ENCODE measurements at regions not wholly inside any gene's neighbourhood (a gene's known extent, or its start where the extent isn't known, plus 50 kb on each side); places are given as distances from the start of the nearest gene placed in this dataset.

DNA sequence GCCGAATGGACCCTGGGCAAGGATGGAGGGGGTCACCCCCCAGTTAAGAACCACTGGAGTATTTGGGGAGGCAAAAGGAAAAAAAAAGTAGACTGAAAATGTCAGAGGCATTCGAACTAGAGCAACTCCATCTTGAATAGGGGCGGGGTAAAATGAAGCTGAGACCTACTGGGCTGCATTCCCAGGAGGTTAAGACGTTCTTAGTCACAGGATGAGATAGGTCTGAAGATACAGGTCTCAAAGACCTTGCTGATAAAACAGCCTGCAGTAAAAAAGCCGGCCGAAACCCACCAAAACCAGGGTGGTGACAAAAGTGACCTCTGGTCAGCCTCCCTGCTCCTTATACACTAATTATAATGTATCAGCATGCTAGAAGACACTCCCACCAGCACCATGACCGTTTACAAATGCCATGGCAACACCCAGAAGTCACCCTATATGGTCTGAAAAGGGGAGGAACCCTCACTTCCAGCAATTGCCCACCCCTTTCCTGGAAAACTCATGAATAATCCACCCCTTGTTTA lies 70.4 kb upstream of the KCNG1 start:
- Histone ChIP-seq H2BK120ac (ENCODE audit: low read depth, low read length) (no peak overlapping the region), H3K9me3 (ENCODE audit: control insufficient read depth, insufficient read depth, low read length) (peaks cover 3% of the 10 kb centered on the region; the same call in 1 of the 2 replicates), H3K14ac (replicated peaks; ENCODE audit: low read depth, low read length) (no peak overlapping the region), H2AK9ac (replicated peaks; ENCODE audit: low read depth, low read length, poor library complexity) (no peak overlapping the region), H3K4me1 (ENCODE audit: control insufficient read depth, insufficient read depth, low read length) (no peaks in the 10 kb centered on the region), H4K20me1 (ENCODE audit: insufficient read depth, low read length) (0 out of 2 replicates have a peak, but pooled peaks cover 2% of the 10 kb centered on the region), H4K8ac (ENCODE audit: low read depth in 2 of 2, low read length in 2 of 2) (no peak overlapping the region), H3K4me2 (ENCODE audit: low read depth, low read length) (no peak overlapping the region), H2AFZ (replicated peaks; ENCODE audit: low read length, poor library complexity) (no peak overlapping the region), H3K18ac (ENCODE audit: low read depth, low read length) (no peak overlapping the region), H3K23ac (ENCODE audit: low read depth, low read length) (no peak overlapping the region), H4K5ac (ENCODE audit: low read depth, low read length) (no peak overlapping the region), H4K91ac (ENCODE audit: insufficient read depth, low read depth, low read length) (no peak overlapping the region), H2BK15ac (ENCODE audit: low read depth, low read length) (no peak overlapping the region), H3K4ac (ENCODE audit: low read depth, low read length) (no peak overlapping the region), H3K79me1 (ENCODE audit: low read depth in 1 of 2, low read length in 2 of 2) (no peaks in the 10 kb centered on the region), H3K9me1 (ENCODE audit: insufficient read depth, low read length) (no peaks in the 10 kb centered on the region), H3K27me3 (ENCODE audit: control insufficient read depth, insufficient read depth, low read length) (peaks cover 80% of the 10 kb centered on the region), H3K36me3 (ENCODE audit: control insufficient read depth, insufficient read depth, low read length) (no peaks in the 10 kb centered on the region), H3K4me3 (ENCODE audit: insufficient read depth, low read depth, low read length) (no peak overlapping the region), H2BK5ac (ENCODE audit: low read depth, low read length, poor library complexity, severe bottlenecking) (no peak overlapping the region), H2BK20ac (ENCODE audit: low read depth, low read length) (no peak overlapping the region), H3K9ac (ENCODE audit: low read depth, low read length) (no peak overlapping the region), H2AK5ac (ENCODE audit: low read depth, low read length) (no peak overlapping the region), H3K27ac (ENCODE audit: insufficient read depth, low read length) (no peak overlapping the region), H3K56ac (ENCODE audit: extremely low read depth, insufficient read depth, low read length) (no peak overlapping the region)
- no peak for TF ChIP-seq FOS (IDR thresholded peaks at IDR 0.05; ENCODE audit: low read depth, low read length)
- TF ChIP-seq MAZ (IDR thresholded peaks at IDR 0.05; ENCODE audit: borderline replicate concordance, low read depth, low read length), result no peak
- TF ChIP-seq RAD21 (IDR thresholded peaks at IDR 0.05; ENCODE audit: low read length), result no peak
- TF ChIP-seq BHLHE40 (IDR thresholded peaks at IDR 0.05; ENCODE audit: low read depth, low read length), result no peak
- no peak for TF ChIP-seq NFE2L2 (IDR thresholded peaks at IDR 0.05; ENCODE audit: low read depth, low read length)
- TF ChIP-seq, protein P1, sequence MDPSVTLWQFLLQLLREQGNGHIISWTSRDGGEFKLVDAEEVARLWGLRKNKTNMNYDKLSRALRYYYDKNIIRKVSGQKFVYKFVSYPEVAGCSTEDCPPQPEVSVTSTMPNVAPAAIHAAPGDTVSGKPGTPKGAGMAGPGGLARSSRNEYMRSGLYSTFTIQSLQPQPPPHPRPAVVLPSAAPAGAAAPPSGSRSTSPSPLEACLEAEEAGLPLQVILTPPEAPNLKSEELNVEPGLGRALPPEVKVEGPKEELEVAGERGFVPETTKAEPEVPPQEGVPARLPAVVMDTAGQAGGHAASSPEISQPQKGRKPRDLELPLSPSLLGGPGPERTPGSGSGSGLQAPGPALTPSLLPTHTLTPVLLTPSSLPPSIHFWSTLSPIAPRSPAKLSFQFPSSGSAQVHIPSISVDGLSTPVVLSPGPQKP (IDR thresholded peaks at IDR 0.05; ENCODE audit: borderline replicate concordance, low read depth, low read length), result no peak
- TF ChIP-seq POLR2A (IDR thresholded peaks at IDR 0.05; ENCODE audit: low read depth, low read length), result no peak
- no CpG with 5 or more reads among the region's 7 CpGs for WGBS, 2 experiments (ENCODE audit: extremely low coverage in 2 of 2, insufficient read length in 1 of 2)
- POLR2A ChIA-PET (ENCODE audit: unreplicated experiment), result no interaction called here
- no TSS peak for BruUV-seq (replicated peaks)
- DNase-seq (no peak), ATAC-seq (ENCODE audit: low read depth) (no peak)
- intact Hi-C loops (cut with micrococcal nuclease) (no loop called here), in situ Hi-C loops (cut with MboI; ENCODE audit: low sequenced_read_pairs) (no loop called here), dilution Hi-C loops (cut with HindIII; ENCODE audit: low sequenced_read_pairs, unreplicated experiment) (no loop called here)
- CTCF ChIA-PET, result no interaction called here

Measured in IMR-90 (cell line).